IMR-90 (cell line): ENCODE measurements at regions not wholly inside any gene's neighbourhood (a gene's known extent, or its start where the extent isn't known, plus 50 kb on each side); places are given as distances from the start of the nearest gene placed in this dataset.

ENCODE experiments used
- ATAC-seq: fragments of 200-7000 bp; cut with Tn5 transposase; 2 replicates; pipeline ENCODE4 v1.9.1; 2020; ENCODE audit warnings: low read depth, mild to moderate bottlenecking, moderate library complexity
- BruUV-seq: library from RNA; stranded (reverse); fragments of 400-500 nt; replicated peaks from 2 replicates; lab custom pipeline; 2021; lab: Mats Ljungman, UMichigan
- CTCF ChIA-PET: fragments of 300-600 bp; formaldehyde crosslinking; extraction: SDS; loops from one replicate; lab custom pipeline; 2021; ENCODE audit warnings: antibody characterized with exemption; lab: Yijun Ruan, JAX
- POLR2A ChIA-PET: fragments of 300-600 bp; sonication (Branson Sonifier 250); formaldehyde crosslinking; loops from one replicate; lab custom pipeline; 2022; ENCODE audit warnings: antibody characterized with exemption; ENCODE audit not compliant: unreplicated experiment; lab: Charles Lee
- DNase-seq: peaks from one replicate; pipeline ENCODE4 v3.0.0; 2013
- H2AFZ ChIP-seq: replicated peaks from 2 replicates; pipeline ENCODE3; 2013; ENCODE audit warnings: low read length, mild to moderate bottlenecking; ENCODE audit not compliant: poor library complexity
- H2AK5ac ChIP-seq: 2 replicates; pipeline ENCODE4 v1.6.1; 2013; ENCODE audit warnings: low read depth, low read length, inconsistent platforms
- H2AK9ac ChIP-seq: replicated peaks from 2 replicates; pipeline ENCODE3; 2013; ENCODE audit warnings: mild to moderate bottlenecking, low read depth, low read length, moderate library complexity; ENCODE audit not compliant: poor library complexity
- H2BK120ac ChIP-seq: 2 replicates; pipeline ENCODE4 v1.6.1; 2013; ENCODE audit warnings: low read depth, low read length, inconsistent platforms
- H2BK15ac ChIP-seq: 3 replicates; pipeline ENCODE4 v1.6.1; 2013; ENCODE audit warnings: low read depth, low read length, inconsistent platforms
- H2BK20ac ChIP-seq: 2 replicates; pipeline ENCODE4 v1.6.1; 2013; ENCODE audit warnings: low read depth, mild to moderate bottlenecking, inconsistent platforms, low read length, moderate library complexity
- H2BK5ac ChIP-seq: 2 replicates; pipeline ENCODE4 v1.6.1; 2013; ENCODE audit warnings: mild to moderate bottlenecking, low read depth, low read length, inconsistent platforms; ENCODE audit not compliant: poor library complexity, severe bottlenecking
- H3K14ac ChIP-seq: replicated peaks from 2 replicates; pipeline ENCODE4 v1.6.1; 2013; ENCODE audit warnings: low read depth, low read length, inconsistent platforms
- H3K18ac ChIP-seq: 2 replicates; pipeline ENCODE4 v1.6.1; 2013; ENCODE audit warnings: low read depth, low read length, control low read depth
- H3K23ac ChIP-seq: 2 replicates; pipeline ENCODE4 v1.6.1; 2013; ENCODE audit warnings: low read depth, low read length, inconsistent platforms
- H3K27ac ChIP-seq: 2 replicates; pipeline ENCODE4 v1.5.1; 2013; ENCODE audit warnings: mild to moderate bottlenecking, control low read depth, low read length; ENCODE audit not compliant: insufficient read depth
- H3K27me3 ChIP-seq: 2 replicates; pipeline ENCODE4 v1.6.1; 2013; ENCODE audit warnings: low read length; ENCODE audit not compliant: control insufficient read depth, insufficient read depth
- H3K36me3 ChIP-seq: 2 replicates; pipeline ENCODE4 v1.6.1; 2013; ENCODE audit warnings: low read length, mixed read lengths; ENCODE audit not compliant: control insufficient read depth, insufficient read depth
- H3K4ac ChIP-seq: 2 replicates; pipeline ENCODE4 v1.6.1; 2013; ENCODE audit warnings: low read depth, low read length, inconsistent platforms
- H3K4me1 ChIP-seq: 2 replicates; pipeline ENCODE4 v1.6.1; 2013; ENCODE audit warnings: low read length, mixed read lengths; ENCODE audit not compliant: control insufficient read depth, insufficient read depth
- H3K4me2 ChIP-seq: 2 replicates; pipeline ENCODE4 v1.6.1; 2013; ENCODE audit warnings: low read depth, mild to moderate bottlenecking, control low read depth, low read length, moderate library complexity
- H3K4me3 ChIP-seq: 2 replicates; pipeline ENCODE4 v1.5.1; 2013; ENCODE audit warnings: low read depth, mild to moderate bottlenecking, control low read depth, low read length, moderate library complexity; ENCODE audit not compliant: insufficient read depth
- H3K56ac ChIP-seq: 2 replicates; pipeline ENCODE4 v1.6.1; 2013; ENCODE audit warnings: low read length, inconsistent platforms; ENCODE audit not compliant: insufficient read depth; ENCODE audit errors: extremely low read depth
- H3K79me1 ChIP-seq, 2 experiments: 2 replicates each; pipeline ENCODE4 v1.6.1; 2013; ENCODE audit warnings: low read length in 2 of 2, inconsistent platforms in 1 of 2, low read depth in 1 of 2
- H3K9ac ChIP-seq: 2 replicates; pipeline ENCODE4 v1.6.1; 2013; ENCODE audit warnings: low read depth, low read length, control low read depth
- H3K9me1 ChIP-seq: 2 replicates; pipeline ENCODE4 v1.6.1; 2013; ENCODE audit warnings: low read length, inconsistent platforms; ENCODE audit not compliant: insufficient read depth
- H3K9me3 ChIP-seq: 2 replicates; pipeline ENCODE4 v1.6.1; 2013; ENCODE audit warnings: low read length; ENCODE audit not compliant: control insufficient read depth, insufficient read depth
- H4K20me1 ChIP-seq: 2 replicates; pipeline ENCODE4 v1.6.1; 2013; ENCODE audit warnings: low read length, inconsistent platforms; ENCODE audit not compliant: insufficient read depth
- H4K5ac ChIP-seq: 2 replicates; pipeline ENCODE4 v1.6.1; 2013; ENCODE audit warnings: mild to moderate bottlenecking, low read depth, low read length, control low read depth
- H4K8ac ChIP-seq, 2 experiments: 2 replicates each; pipeline ENCODE4 v1.6.1; 2013; ENCODE audit warnings: low read depth in 2 of 2, low read length in 2 of 2, control low read depth in 1 of 2, inconsistent platforms in 1 of 2
- H4K91ac ChIP-seq: 2 replicates; pipeline ENCODE4 v1.6.1; 2013; ENCODE audit warnings: low read depth, low read length, inconsistent platforms; ENCODE audit not compliant: insufficient read depth
- CEBPB ChIP-seq: IDR thresholded peaks from 2 replicates; pipeline ENCODE4 v1.6.1; 2012; ENCODE audit warnings: low read depth, low read length, improper control_type of control experiment
- MAZ ChIP-seq: IDR thresholded peaks from 2 replicates; pipeline ENCODE4 v1.6.1; 2012; ENCODE audit warnings: low read depth, mild to moderate bottlenecking, low read length, improper control_type of control experiment, moderate library complexity, borderline replicate concordance
- MXI1 ChIP-seq: IDR thresholded peaks from 2 replicates; pipeline ENCODE4 v1.6.1; 2012; ENCODE audit warnings: low read depth, mild to moderate bottlenecking, low read length, moderate library complexity, borderline replicate concordance
- RAD21 ChIP-seq: IDR thresholded peaks from 2 replicates; pipeline ENCODE4 v1.6.1; 2012; ENCODE audit warnings: low read length, improper control_type of control experiment
- RCOR1 ChIP-seq: IDR thresholded peaks from 2 replicates; pipeline ENCODE4 v1.6.1; 2012; ENCODE audit warnings: mild to moderate bottlenecking, low read length, improper control_type of control experiment; ENCODE audit not compliant: insufficient replicate concordance
- RFX5 ChIP-seq: IDR thresholded peaks from 2 replicates; pipeline ENCODE4 v1.8.0; 2012; ENCODE audit warnings: low read depth, mild to moderate bottlenecking, low read length, moderate library complexity
- WGBS, 2 experiments: methylation state at CpG; one replicate each; pipeline versions ENCODE4 v1.1.5 to v1.1.7; 2013; ENCODE audit warnings: missing lambda C conversion rate in 2 of 2; ENCODE audit not compliant: insufficient read length in 1 of 2; ENCODE audit errors: extremely low coverage in 2 of 2; 5-methylcytosine and 5-hydroxymethylcytosine counted together
- dilution Hi-C: fragments of 300-500 bp; cut with HindIII; formaldehyde crosslinking; loops from one replicate; pipeline ENCODE4 v1.14.3; 2018; ENCODE audit warnings: low sequenced_read_pairs; ENCODE audit not compliant: unreplicated experiment
- in situ Hi-C: fragments of 300-500 bp; cut with MboI; formaldehyde crosslinking; loops from 3 replicates; pipeline ENCODE4 v1.14.3; 2019; ENCODE audit warnings: low sequenced_read_pairs, inconsistent platforms, mixed read lengths
- intact Hi-C: fragments of 100-400 bp; cut with micrococcal nuclease; formaldehyde crosslinking; loops from 2 replicates; pipeline ENCODE4 v1.10.0; 2022
- TF ChIP-seq, protein P1 (sequence below): fragments of 150-350 bp; IDR thresholded peaks from 2 replicates; pipeline ENCODE4 v1.6.1; 2017; ENCODE audit warnings: mild to moderate bottlenecking, antibody characterized with exemption, low read length, low read depth

DNA sequence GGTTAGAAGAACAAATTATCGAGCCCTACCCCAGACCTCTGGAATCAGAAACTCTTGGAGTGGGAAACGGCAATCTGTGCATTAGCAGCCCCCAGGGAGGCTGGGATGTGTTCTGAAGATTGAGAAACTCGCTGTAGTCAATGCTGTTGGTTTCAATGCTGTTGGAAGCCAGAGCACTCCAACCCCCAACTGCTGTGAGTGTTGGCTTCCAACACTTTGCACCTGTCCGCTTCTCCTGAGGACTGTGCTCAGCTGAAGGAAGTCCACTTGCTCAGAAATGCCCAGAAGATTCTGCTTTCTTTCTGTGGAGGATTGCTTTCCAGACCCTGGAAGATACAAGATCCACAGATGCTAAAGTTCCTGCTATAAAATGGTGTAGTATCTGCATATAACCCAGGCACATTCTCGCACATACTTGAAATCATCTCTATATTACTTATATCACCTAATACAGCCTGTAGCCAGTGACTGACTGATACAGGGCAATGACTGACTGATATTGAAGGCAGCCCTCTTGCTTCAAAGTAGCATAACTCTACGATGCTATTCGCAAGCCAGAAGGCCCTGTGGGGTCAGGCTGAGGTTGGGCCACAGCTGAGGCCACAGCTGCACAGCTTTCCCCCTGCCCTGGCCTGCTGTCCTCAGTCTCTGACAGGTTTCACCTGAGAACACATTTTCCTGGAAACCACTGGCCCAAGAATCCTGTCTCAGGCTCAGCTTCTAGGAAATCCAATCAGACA, 757.7 kb upstream of the ID2 start:
- no peak overlapping the region for H3K56ac ChIP-seq
- H4K20me1 ChIP-seq = no peaks in the 10 kb centered on the region
- H3K36me3 ChIP-seq = no peaks in the 10 kb centered on the region
- no peak overlapping the region for H2BK120ac ChIP-seq
- H3K18ac ChIP-seq = no peak overlapping the region
- no peaks in the 10 kb centered on the region for H3K9me1 ChIP-seq
- no peak overlapping the region for H3K14ac ChIP-seq
- H2AK9ac ChIP-seq = no peak overlapping the region
- H2BK5ac ChIP-seq = no peak overlapping the region
- no peak overlapping the region for H2BK20ac ChIP-seq
- H3K4me3 ChIP-seq = no peak overlapping the region
- TF ChIP-seq RCOR1 (no peak), MXI1 (no peak), CEBPB (no peak), RAD21 (no peak), RFX5 (no peak), MAZ (no peak)
- TF ChIP-seq, protein P1, sequence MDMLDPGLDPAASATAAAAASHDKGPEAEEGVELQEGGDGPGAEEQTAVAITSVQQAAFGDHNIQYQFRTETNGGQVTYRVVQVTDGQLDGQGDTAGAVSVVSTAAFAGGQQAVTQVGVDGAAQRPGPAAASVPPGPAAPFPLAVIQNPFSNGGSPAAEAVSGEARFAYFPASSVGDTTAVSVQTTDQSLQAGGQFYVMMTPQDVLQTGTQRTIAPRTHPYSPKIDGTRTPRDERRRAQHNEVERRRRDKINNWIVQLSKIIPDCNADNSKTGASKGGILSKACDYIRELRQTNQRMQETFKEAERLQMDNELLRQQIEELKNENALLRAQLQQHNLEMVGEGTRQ = no peak
- ChIA-PET POLR2A (no interaction called here), CTCF (no interaction called here)
- no peak overlapping the region for H2AK5ac ChIP-seq
- no TSS peak for BruUV-seq
- H3K4ac ChIP-seq = no peak overlapping the region
- dilution Hi-C loops = no loop called here
- H3K23ac ChIP-seq = no peak overlapping the region
- no peak overlapping the region for H3K4me2 ChIP-seq
- H3K4me1 ChIP-seq = no peaks in the 10 kb centered on the region
- H2AFZ ChIP-seq = no peak overlapping the region
- H3K9me3 ChIP-seq = no peaks in the 10 kb centered on the region
- DNase-seq = no peak
- WGBS, 2 experiments = 60% methylated on average over 1 of the region's 7 CpGs; no CpG with 5 or more reads in 1 of the 2 experiments
- no peaks in the 10 kb centered on the region for H3K27me3 ChIP-seq
- in situ Hi-C loops = no loop called here
- no peak overlapping the region for H4K91ac ChIP-seq
- intact Hi-C loops = loop anchor here (10.0 kb wide), 1 partner anchor 169 kb away; no protein-coding TSS in a partner anchor
- no peak overlapping the region for H3K9ac ChIP-seq
- no peak overlapping the region for H3K27ac ChIP-seq
- H2BK15ac ChIP-seq = no peak overlapping the region
- no peak for ATAC-seq
- no peak overlapping the region for H4K5ac ChIP-seq
- no peaks in the 10 kb centered on the region for H3K79me1 ChIP-seq
- no peak overlapping the region for H4K8ac ChIP-seq
